CD4-positive, alpha-beta T cell treated with Interleukin-10 for 1 hour (primary cell): ENCODE measurements at regions not wholly inside any gene's neighbourhood (a gene's known extent, or its start where the extent isn't known, plus 50 kb on each side); places are given as distances from the start of the nearest gene placed in this dataset.
"Not testable (repeated sequence)": the region's sequence is repeated elsewhere in the genome, so short reads cannot be mapped to it uniquely, and the experiment has no call there.

Experiments used
- DNase-seq: peaks from one replicate; pipeline ENCODE4 v3.0.0-alpha.2; 2020

DNA sequence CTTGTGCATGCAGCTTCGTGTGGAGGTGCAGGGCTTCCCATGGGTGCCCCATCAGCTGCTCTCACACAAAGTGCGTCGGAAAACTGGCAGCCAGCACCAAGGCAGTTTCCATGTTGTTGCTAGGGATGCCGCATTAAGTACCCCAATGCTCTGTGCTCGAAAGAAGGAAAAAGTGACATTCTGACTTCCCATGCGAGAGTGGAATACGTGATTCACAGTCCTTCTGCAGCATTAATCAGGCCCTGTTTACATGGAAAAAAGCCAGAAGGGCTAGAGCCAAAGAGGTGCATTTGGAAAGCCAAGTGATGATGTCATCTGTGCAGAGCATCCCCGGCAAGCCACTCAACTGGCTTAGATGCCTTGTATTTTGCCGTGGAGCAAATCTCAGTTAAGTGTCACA is 258.3 kb downstream of the GATA3 start:
- DNase-seq, result no peak

DNA sequence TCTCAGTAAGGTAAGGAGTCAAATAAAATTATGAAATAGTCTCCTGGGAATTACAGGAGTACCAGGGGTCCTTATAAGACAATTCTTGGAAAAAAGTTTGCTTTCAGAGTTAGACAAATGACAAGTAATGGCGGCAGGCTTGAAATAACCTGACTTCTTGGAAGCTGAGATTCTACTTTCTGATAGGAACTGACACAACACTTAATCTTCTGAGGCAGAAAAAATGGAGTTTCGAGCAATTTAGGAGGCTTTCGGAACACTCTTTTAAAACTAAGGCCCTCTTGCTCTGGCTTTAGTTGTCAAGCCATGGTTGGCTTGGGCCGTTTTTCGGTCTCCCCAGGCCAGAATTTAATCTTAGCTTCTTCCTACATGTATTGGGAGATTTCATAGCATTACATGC is 260.0 kb downstream of the GATA3 start:
- DNase-seq, result no peak

DNA sequence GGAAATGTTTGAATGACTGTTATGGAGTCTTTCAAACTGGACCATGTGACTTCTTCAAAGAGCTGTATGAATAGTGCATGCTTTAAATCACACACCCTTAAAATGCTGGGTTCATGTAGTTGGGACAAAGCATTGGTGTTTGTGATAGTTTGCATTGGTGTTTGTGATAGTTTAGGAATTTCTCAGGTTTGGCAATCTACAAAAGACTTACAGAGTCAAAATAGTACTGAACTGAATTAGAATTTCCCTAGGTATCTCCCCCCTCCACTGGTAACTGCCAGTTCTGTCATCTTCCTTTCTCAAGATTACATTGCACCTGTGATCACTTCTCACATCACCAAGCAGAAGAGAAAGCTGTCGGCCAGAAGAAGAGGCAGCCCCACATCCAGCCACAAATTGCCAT is 261.1 kb downstream of the GATA3 start:
- DNase-seq, result no peak

DNA sequence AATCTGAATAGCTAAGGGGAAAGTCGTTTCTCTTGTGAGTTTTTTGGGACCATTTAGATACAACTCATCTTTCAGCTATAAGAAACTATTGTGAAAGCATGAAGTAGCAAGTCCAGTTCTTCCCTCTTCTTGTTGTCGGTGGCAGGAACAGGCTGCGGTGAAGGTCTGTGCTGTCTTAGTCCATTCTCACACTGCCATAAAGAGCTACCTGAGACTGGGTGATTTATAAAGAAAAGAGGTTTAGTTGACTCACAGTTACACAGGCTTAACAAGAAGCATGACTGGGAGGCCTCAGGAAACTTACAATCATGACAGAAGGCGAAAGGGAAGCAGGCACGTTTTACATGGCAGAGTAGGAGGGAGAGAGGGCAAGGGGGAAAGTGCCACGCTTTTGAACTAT is 261.8 kb downstream of the GATA3 start:
- DNase-seq, result no peak

DNA sequence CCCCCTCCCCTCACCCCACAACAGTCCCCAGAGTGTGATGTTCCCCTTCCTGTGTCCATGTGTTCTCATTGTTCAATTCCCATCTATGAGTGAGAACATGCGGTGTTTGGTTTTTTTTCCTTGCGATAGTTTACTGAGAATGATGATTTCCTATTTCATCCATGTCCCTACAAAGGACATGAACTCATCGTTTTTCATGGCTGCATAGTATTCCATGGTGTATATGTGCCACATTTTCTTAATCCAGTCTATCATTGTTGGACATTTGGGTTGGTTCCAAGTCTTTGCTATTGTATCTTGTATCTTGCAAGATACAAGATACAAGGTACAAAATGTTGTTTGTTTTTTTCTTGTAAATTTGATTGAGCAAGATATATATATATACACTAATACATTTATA is 263.9 kb downstream of the GATA3 start:
- DNase-seq, result not testable (repeated sequence)

DNA sequence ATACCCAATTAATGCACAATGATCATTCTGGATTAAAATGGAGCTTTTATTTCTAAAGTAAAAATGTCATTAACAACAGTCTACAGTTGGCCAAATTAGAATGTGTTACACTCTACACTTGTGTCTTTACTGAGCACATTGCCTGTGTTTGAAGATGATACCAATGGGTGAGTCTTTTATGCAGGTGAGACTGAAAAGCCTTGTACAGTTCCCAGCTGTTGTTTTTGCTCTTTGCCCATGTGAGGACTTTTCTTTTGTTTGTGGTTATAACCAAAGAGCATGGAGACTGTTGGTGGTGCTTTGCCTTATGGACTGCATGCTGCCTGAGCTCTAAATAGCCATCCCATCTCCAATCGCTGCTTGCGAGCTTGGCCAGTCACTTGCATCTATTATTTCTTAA is 264.5 kb downstream of the GATA3 start:
- no peak for DNase-seq

DNA sequence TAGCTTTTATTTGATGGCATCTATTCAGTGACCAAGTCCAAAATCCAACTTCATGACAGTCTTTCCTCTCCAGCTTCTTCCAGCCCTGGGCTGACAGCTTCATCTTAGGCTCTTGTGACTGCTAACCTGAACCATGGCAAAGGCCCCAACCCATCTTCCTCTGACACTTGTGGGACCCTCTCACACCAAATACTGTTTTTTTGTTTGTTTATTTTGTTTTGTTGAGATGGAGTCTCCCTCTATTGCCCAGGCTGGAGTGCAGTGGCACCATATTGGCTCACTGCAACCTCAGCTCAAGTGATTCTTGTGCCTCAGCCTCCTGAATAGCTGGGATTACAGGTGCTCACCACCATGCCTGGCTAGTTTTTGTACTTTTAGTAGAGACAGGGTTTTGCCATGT is 265.2 kb downstream of the GATA3 start:
- DNase-seq, result no peak

DNA sequence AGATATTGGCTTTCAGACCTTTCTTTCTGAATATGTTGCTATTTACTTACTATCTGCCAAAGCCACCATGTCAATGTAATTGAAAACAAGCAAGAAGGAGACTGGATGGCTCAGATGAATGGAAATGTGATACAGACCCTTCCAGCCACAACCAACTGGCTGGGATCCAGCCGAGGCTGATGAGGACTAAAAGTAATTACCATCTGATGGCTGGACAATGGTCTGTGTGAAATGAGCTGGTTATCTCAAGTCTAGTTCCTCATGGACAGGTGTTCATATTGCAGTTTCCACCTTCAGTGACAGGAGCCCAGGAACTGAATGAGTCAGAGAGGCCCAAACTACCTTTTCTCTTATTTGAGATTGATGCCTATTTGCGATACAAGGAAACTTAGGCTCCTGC is 267.5 kb downstream of the GATA3 start:
- DNase-seq, result no peak

DNA sequence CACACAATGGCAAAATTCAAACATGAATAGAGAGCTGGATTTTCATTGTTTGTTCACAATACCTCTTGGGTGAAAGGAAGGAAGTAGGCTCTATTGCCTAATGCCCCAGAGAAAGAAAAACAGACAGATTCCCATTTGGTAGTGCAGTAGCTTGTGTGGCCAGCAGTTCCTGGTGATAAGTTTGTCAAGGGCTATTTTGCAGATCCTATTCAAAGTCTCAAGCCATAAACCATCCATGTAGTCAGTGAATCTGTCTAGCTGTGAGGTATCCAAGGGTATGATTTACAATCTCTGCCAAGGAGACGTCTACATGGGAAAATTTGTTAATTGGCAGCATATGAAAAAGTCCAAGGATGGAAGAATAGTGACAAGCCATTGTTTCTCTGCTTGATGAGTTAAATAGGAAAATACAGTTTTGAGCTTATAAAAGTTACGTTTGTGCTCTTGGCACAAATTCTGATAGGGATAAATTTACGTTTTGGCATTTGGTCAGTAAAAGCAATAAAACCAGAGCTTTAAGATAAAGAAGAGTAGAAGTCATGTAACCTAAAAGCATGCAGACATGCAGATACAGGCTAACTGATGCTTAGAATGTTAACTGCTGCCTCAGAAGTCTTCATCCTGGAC is 269.1 kb downstream of the GATA3 start:
- DNase-seq, result no peak

DNA sequence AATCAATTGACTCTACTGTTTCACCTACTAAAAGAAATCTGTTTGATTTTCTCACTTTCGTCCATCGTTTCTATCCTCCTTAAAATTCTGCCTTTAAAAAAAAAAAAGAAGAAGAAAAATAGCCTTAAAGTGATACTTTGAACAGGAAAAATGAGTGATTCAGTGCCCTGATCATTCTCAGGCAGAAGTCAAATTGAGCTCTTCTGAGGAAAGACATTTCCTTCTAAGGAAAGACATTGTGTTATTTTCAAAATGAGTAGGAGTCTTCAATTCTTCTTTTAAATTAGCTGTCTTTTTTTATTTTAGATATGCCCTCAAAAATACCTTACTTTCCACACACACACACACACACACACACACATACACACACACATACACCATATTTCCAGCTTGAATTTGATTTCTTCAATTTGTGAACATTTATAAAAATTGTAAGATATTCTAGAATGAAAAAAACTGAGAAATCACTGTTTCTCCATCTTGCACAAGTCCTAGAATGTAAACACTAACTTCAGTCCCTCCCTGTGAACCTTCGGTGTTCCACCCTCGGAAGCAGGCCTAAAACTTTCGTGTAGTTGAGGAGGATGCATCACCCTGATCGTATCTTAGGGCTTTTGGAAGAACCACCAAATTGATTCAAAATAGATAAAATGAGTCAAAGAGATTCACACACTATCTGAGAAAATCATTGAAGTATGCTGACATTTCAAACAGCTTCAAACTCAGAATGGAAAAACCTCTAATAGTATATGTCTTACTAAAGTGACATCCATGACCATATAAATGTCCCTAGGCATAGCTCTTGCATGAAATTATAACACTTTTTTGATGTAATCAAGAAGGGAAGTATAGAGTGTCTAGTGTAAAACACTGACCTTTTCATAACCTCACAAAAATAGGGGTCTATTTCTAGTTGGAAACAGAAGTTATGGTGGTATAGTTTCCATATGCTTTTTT is 270.8 kb downstream of the GATA3 start:
- peak; percentile 22 for DNase-seq

DNA sequence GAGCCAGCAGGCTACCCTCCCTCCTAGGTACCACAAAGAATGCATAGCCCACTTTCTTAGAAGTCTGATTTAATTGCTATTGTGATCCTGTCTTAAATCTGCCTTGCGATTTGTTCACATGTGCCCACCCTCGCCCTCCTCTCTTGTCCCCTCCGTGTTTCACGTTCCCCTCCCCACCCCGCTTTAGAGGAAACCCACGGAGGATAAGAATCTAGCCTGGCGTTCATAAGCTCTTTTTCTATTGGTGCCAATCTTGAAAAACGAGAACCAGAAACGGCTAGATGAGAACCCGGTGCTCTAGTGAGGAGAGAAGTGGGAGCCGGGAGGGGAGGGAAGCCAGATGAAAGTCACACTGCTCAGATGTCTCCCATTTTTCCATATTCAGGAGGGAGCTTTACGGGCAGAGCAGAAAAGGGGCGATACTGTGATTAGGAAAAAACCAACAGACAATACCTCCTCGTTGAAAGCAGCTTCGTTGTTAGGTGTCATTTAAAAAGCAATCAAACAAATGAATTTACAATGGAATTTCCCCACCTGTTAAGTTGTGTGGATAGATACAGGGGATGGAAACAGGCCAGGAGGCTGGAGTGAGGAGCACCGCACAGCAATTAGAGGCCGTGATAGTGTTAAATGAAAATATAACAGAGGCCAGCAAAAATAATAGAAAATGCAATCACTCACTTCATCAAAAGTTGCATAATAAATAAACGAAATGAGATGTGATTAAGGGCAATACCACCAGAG is 272.1 kb downstream of the GATA3 start:
- DNase-seq, result no peak

DNA sequence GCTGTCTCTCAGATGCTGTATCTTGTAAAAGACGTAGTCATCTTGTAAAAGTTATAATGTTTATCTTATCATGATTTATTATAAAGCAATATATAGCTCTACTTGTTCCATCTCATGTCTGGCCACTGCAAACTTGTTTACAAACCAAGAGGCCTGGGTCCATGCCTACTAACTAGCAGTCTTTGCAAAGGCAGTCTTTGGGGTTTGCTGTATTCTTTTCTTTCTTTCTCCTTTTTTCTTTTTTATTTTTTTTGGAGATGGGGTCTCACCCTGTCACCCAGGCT is 272.6 kb downstream of the GATA3 start:
- DNase-seq, result no peak

DNA sequence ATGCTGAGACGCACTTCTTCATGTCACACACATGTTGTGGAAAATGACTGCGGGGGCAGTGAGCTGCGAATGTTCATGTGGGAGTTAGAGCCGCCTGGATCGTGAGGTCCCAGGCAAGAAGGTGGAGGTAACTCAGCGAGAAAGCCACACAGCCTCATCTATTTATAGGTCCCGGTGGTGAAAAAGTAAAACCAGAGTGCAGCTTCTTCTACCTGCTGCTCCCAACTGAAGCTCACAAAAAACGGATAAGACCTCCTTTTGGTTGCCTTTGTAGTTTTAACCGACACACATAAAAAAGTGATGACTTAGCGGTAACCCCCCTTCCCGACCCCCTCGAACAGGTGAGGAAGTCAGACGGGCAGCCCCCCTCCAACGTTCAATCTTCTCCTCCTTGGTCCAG is 276.9 kb downstream of the GATA3 start:
- peak; percentile 65 for DNase-seq

DNA sequence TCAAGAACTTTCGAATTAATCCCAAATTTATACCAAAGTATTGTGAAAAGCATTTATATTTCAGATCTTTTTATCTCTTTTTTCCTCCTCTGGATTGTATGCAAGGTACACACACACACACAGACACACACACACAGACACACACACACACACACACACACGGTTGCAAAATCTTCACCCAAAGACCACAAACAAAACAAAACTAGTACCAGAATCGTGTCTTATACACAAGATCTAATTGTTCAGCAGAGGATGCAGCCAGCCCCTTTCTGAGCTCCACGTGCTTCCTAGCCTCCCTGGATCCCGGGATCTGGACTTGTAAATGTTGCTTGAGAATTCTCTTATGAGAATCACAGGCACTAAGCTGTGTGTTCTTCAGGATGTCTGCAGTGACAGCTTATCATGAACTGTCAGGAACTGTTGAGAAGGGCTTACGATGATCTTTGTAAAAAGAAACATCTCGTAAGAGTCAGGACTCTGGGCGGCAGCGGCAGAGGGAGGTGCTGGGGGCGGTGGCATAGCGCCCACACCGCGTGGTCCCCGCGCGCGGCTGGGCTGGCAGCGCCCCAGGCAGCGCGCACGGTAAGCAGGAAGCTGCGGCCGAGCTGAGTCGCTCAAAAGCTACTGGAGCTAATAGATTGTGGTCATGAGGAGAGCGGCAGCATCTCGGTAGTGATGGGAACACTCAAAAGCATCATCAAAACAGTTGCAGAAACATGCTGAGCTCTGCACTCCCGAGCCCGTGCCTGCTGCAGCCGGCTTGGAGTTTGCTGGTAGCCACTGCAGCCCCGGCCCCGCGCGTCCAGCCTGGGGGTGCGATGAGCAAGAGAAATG is 277.6 kb downstream of the GATA3 start:
- DNase-seq, result peak; percentile 93

DNA sequence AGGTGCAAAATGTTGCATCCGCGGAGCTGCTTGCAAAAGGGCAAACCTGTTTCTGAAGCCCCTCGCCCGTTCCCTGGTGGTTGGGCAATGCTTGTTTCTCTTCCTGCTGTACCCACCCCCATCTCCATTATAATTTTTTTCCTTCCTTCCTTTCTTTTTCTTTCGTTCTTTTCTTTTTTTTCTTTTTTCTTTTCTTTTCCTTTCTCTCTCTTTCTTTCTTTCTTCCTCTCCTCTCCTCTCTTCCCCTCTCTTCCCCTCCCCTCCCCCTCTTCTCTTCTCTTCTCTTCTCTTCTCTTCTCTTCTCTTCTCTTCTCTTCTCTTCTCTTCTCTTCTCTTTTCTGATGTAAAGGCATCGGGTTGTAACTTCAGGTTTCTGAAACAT is 278.2 kb downstream of the GATA3 start:
- no peak for DNase-seq

DNA sequence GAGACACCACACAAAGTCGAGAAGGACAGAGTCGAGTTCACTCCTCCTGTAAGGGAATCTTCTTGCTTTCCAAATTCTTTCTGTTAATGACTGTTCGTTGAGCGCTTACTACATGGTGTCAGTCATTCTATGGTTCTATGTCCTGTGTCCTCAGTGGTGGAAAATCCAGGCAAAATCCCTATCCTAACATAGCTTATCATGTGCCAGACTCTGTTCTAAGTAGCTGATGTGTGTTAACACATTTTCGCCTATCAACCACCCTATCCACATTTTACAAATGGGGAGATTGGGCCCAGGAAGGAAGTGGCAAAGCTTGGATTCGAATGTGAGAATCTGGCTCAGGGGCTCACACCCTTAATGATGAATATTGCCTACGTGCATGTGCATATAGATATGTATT is 280.1 kb downstream of the GATA3 start:
- DNase-seq, result no peak

DNA sequence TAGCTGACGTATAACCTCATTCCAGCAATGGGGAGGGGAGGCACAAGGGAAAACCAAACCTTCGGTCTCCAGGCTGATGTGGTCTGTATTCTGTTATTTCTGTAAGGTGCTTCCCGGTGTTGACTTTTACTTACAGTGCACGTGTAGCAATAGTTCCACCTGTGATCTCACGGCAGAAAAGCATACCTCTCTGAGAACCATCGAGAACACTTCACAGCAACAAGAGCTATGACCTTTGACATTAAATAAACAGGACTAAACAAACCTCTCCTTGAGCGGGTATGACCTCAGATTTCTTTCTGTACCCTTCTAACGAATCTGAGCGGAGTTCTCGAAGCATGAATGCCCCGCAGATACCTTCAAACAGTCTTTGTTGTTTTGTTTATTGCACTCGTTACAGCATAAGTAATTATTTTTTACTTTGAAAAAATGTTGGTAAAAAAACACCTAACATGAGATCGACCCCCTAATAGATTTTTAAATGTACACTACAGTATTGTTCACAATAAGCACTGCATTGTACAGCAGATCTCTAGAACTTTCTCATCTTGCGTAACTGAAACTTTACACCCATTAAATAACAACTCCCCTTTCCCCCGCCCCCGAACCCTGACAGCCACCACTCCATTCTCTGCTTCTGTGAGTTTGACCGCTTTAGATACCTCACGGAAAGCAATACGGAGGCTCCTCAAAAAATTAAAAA is 282.3 kb downstream of the GATA3 start:
- peak; percentile 18 for DNase-seq

DNA sequence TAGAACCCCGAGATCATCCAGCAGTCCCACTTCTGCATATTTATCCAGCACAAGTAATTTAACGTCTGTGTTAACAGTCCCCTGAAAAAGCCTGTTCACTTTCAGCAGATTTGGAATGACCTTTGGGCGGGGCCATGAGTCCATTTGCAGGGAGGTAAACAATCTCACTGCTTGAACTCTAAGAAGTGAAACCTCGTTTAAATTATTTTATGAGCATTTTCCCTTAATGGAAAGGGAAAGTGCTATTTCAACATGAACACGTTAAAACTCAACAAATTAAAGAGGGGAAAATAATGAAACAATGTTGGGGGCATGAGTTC is 282.8 kb downstream of the GATA3 start:
- DNase-seq, result no peak

DNA sequence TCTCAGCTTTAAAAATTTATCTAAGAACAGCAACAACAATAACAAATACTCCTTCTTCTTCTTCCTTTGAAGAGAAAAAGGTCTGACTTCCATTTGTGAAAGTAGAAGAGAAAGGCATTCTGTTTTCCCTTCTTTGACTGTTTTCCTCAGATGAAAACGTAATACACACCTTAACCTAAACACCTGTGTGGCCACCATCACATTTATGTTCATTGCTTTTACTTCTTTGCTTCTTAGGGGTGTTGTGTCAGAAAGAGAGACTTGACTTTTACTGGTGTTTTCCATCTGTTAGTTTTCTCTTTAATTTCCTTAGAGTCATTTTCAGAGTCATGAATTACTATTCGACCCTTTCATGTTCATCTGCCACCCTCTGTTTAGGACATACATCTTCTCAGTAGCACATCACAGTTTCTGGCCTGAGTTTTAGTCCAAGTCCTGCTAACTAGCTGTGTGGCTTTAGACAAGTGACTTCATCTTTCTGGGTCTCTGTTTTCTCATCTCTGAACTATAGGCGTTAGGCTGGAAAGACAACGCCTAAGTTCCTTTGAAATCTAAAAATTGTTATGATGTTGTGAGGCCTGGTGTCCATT is 283.8 kb downstream of the GATA3 start:
- DNase-seq, result no peak

DNA sequence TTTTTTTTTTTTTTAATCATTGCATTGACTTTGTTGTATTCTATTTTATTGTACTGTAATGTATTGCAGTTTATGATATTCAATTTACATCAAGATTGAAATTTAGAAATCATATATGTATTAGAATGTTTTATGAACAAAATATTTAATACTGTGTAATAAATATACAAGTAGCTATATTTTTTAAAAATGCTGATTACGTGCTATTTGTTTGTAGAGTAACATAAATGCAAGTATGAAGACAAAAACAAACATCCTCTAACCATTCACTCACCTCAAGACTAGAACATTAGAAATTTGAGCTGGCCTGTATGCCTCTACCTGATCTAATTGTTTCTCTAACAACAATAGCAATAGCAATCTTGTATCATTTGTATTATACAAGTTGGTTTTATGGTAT is 290.3 kb downstream of the GATA3 start:
- DNase-seq, result no peak

DNA sequence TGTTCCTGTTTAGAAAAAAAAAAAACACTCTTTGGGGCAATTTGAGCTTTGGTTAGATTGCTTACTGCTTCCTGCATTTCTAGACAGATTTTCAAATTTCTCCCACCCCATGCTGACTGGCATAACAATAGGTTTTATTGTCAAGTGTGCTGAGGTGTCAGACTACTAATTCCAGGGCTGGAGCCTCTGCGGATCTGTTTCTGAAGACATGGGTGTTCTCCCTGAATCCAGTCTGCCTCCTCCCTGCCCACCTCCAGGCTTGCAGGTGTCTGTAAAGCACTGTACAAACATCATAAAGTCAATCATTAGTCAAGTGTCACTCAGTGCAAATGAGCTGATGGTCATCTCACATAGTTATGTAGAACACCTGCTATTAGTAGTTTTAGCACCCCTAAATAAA is 292.4 kb downstream of the GATA3 start:
- DNase-seq, result no peak

DNA sequence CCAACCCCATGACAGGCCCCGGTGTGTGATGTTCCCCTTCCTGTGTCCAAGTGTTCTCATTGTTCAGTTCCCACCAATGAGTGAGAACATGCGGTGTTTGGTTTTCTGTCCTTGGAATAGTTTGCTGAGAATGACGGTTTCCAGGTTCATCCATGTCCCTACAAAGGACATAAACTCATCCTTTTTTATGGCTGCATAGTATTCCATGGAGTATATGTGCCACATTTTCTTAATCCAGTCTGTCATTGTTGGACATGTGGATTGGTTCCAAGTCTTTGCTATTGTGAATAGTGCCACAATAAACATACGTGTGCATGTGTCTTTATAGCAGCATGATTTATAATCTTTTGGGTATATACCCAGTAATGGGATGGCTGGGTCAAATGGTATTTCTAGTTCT is 293.1 kb downstream of the GATA3 start:
- DNase-seq, result not testable (repeated sequence)
